OCI-LY7 (cell line): ENCODE measurements at regions not wholly inside any gene's neighbourhood (a gene's known extent, or its start where the extent isn't known, plus 50 kb on each side); places are given as distances from the start of the nearest gene placed in this dataset.

Experiments
- CTCF ChIP-seq: fragments of 200-600 bp; sonication (generic); conservative IDR thresholded peaks from 2 replicates; pipeline ENCODE4 v1.5.1; 2014; ENCODE audit warnings: mild to moderate bottlenecking, antibody characterized with exemption, low read length, moderate library complexity, mixed read lengths
- EZH2phosphoT487 ChIP-seq: fragments of 200-600 bp; sonication (generic); IDR thresholded peaks from 2 replicates; pipeline ENCODE4 v1.6.1; 2018; ENCODE audit warnings: low read depth, borderline replicate concordance, mild to moderate bottlenecking, mixed run types, antibody characterized with exemption, low read length, moderate library complexity, mixed read lengths

- TF ChIP-seq CTCF: no peak
- TF ChIP-seq EZH2phosphoT487: no peak
Measured at GRCh38 chr7:136637813-136638212, 230.6 kb upstream of the CHRM2 start.
